ENCODE measurements at regions not wholly inside any gene's neighbourhood (a gene's known extent, or its start where the extent isn't known, plus 50 kb on each side); places are given as distances from the start of the nearest gene placed in this dataset.

GRCh38 chr1:232876506-232877364, 71.5 kb downstream of the MAP10 start:
- Histone ChIP-seq H3K36me3 (no peaks in the 10 kb centered on the region), H3K27me3 (no peaks in the 10 kb centered on the region), H3K27ac (no peak overlapping the region), H3K9me3 (ENCODE audit: low read depth) (no peaks in the 10 kb centered on the region), H3K4me3 (no peak overlapping the region), H3K4me1 (ENCODE audit: low read depth) (peaks cover 7% of the 10 kb centered on the region)
- no peak for DNase-seq (ENCODE audit: low read depth in 1 of 2, low spot score in 1 of 2)
- TF ChIP-seq CTCF (IDR thresholded peaks at IDR 0.05; ENCODE audit: low read depth, low read length), result no peak

GRCh38 chr1:232877365-232878028, 72.3 kb downstream of the MAP10 start:
- Histone ChIP-seq H3K27me3 (no peaks in the 10 kb centered on the region), H3K36me3 (no peaks in the 10 kb centered on the region), H3K4me1 (ENCODE audit: low read depth) (peaks cover 7% of the 10 kb centered on the region), H3K9me3 (ENCODE audit: low read depth) (no peaks in the 10 kb centered on the region), H3K4me3 (no peak overlapping the region), H3K27ac (no peak overlapping the region)
- no peak for DNase-seq (ENCODE audit: low read depth in 1 of 2, low spot score in 1 of 2)
- no peak for TF ChIP-seq CTCF (IDR thresholded peaks at IDR 0.05; ENCODE audit: low read depth, low read length)

GRCh38 chr1:232878086-232878485, 72.3 kb upstream of the NTPCR start:
- no peaks in the 10 kb centered on the region for H3K9me3 ChIP-seq (ENCODE audit: low read depth)
- no peaks in the 10 kb centered on the region for H3K36me3 ChIP-seq
- no peak overlapping the region for H3K4me3 ChIP-seq
- TF ChIP-seq CTCF (IDR thresholded peaks at IDR 0.05; ENCODE audit: low read depth, low read length), result no peak
- no peak overlapping the region for H3K27ac ChIP-seq
- no peak for DNase-seq (ENCODE audit: low read depth in 1 of 2, low spot score in 1 of 2)
- no peaks in the 10 kb centered on the region for H3K27me3 ChIP-seq
- peaks cover 3% of the 10 kb centered on the region for H3K4me1 ChIP-seq (ENCODE audit: low read depth)

- DNase-seq (ENCODE audit: low read depth in 1 of 2, low spot score in 1 of 2), result peak; percentile 66 to 69
Measured at GRCh38 chr1:232880354-232880753, 70.1 kb upstream of the NTPCR start.

More at GRCh38 chr1:232880354-232880753, 70.1 kb upstream of the NTPCR start:
- Histone ChIP-seq H3K27me3 (no peaks in the 10 kb centered on the region), H3K4me1 (ENCODE audit: low read depth) (no peaks in the 10 kb centered on the region), H3K27ac (no peak overlapping the region), H3K4me3 (no peak overlapping the region), H3K9me3 (ENCODE audit: low read depth) (no peaks in the 10 kb centered on the region), H3K36me3 (no peaks in the 10 kb centered on the region)
- peak; percentile 70 for TF ChIP-seq CTCF (IDR thresholded peaks at IDR 0.05; ENCODE audit: low read depth, low read length)
